Neutrophil (primary cell): ENCODE measurements at regions not wholly inside any gene's neighbourhood (a gene's known extent, or its start where the extent isn't known, plus 50 kb on each side); places are given as distances from the start of the nearest gene placed in this dataset.

Experiments used
- H3K27ac ChIP-seq: fragments of 200-600 bp; sonication (generic); 2 replicates; pipeline ENCODE4 v1.5.1; 2016; ENCODE audit warnings: mild to moderate bottlenecking, moderate library complexity
- H3K27me3 ChIP-seq: fragments of 200-600 bp; sonication (generic); 2 replicates; pipeline ENCODE4 v1.6.0; 2016; ENCODE audit warnings: mild to moderate bottlenecking
- H3K36me3 ChIP-seq: fragments of 200-600 bp; sonication (generic); 2 replicates; pipeline ENCODE4 v1.5.1; 2017
- H3K4me1 ChIP-seq, 2 experiments: fragments of 200-600 bp in 1 of 2; sonication (generic) in 1 of 2; 1 replicate in 1 of 2; 2 replicates in 1 of 2; pipeline versions ENCODE4 v1.5.1 to v1.6.1; 2013 to 2016; ENCODE audit warnings: low read depth in 1 of 2, low read length in 1 of 2, mild to moderate bottlenecking in 1 of 2, moderate library complexity in 1 of 2; ENCODE audit not compliant: control insufficient read depth in 1 of 2, insufficient read depth in 1 of 2
- H3K4me3 ChIP-seq, 2 experiments: fragments of 200-600 bp in 1 of 2; sonication (generic) in 1 of 2; 1 replicate in 1 of 2; 2 replicates in 1 of 2; pipeline ENCODE4 v1.5.1; 2013 to 2016; ENCODE audit warnings: low read depth in 1 of 2, low read length in 1 of 2, mild to moderate bottlenecking in 1 of 2, moderate library complexity in 1 of 2
- H3K9me3 ChIP-seq: fragments of 200-600 bp; sonication (generic); 2 replicates; pipeline ENCODE4 v1.5.1; 2016
- CTCF ChIP-seq: fragments of 200-600 bp; sonication (generic); IDR thresholded peaks from 2 replicates; pipeline ENCODE4 v1.5.1; 2016; ENCODE audit warnings: antibody characterized with exemption

GRCh38 chr7:68429411-68430117 is 1168.7 kb upstream of the AUTS2 start:
- TF ChIP-seq CTCF, result no peak
- Histone ChIP-seq H3K27me3 (no peaks in the 10 kb centered on the region), H3K4me3 (no peak overlapping the region), H3K27ac (no peak overlapping the region), H3K9me3 (no peaks in the 10 kb centered on the region), H3K4me1 (no peaks in the 10 kb centered on the region), H3K36me3 (no peaks in the 10 kb centered on the region)

GRCh38 chr7:68432585-68432984 is 1165.7 kb upstream of the AUTS2 start:
- H3K9me3 ChIP-seq, result no peaks in the 10 kb centered on the region
- H3K27ac ChIP-seq, result no peak overlapping the region
- no peak for TF ChIP-seq CTCF
- H3K4me3 ChIP-seq, result no peak overlapping the region
- H3K4me1 ChIP-seq, result no peaks in the 10 kb centered on the region
- no peaks in the 10 kb centered on the region for H3K27me3 ChIP-seq
- H3K36me3 ChIP-seq, result no peaks in the 10 kb centered on the region

- Histone ChIP-seq H3K27ac (no peak overlapping the region), H3K27me3 (no peaks in the 10 kb centered on the region), H3K4me1 (no peaks in the 10 kb centered on the region), H3K9me3 (no peaks in the 10 kb centered on the region), H3K36me3 (no peaks in the 10 kb centered on the region), H3K4me3 (no peak overlapping the region)
- TF ChIP-seq CTCF, result no peak
These were observed 1164.7 kb upstream of the AUTS2 start for GRCh38 chr7:68433462-68434070.

GRCh38 chr7:68434857-68435256 is 1163.4 kb upstream of the AUTS2 start:
- Histone ChIP-seq H3K9me3 (peaks cover 3% of the 10 kb centered on the region), H3K27me3 (no peaks in the 10 kb centered on the region), H3K27ac (no peak overlapping the region), H3K36me3 (no peaks in the 10 kb centered on the region), H3K4me1 (no peaks in the 10 kb centered on the region), H3K4me3 (no peak overlapping the region)
- no peak for TF ChIP-seq CTCF

- no peak overlapping the region for H3K27ac ChIP-seq
- peaks cover 3% of the 10 kb centered on the region for H3K9me3 ChIP-seq
- no peaks in the 10 kb centered on the region for H3K36me3 ChIP-seq
- no peaks in the 10 kb centered on the region for H3K4me1 ChIP-seq
- no peak overlapping the region for H3K4me3 ChIP-seq
- no peaks in the 10 kb centered on the region for H3K27me3 ChIP-seq
- no peak for TF ChIP-seq CTCF
These were observed 1160.3 kb upstream of the AUTS2 start for GRCh38 chr7:68438016-68438415.
